RPMI7951 (cell line): ENCODE measurements at regions not wholly inside any gene's neighbourhood (a gene's known extent, or its start where the extent isn't known, plus 50 kb on each side); places are given as distances from the start of the nearest gene placed in this dataset.

Experiments
- DNase-seq: peaks from one replicate; pipeline ENCODE4 v3.0.0-alpha.2; 2012; ENCODE audit warnings: low read depth

DNA sequence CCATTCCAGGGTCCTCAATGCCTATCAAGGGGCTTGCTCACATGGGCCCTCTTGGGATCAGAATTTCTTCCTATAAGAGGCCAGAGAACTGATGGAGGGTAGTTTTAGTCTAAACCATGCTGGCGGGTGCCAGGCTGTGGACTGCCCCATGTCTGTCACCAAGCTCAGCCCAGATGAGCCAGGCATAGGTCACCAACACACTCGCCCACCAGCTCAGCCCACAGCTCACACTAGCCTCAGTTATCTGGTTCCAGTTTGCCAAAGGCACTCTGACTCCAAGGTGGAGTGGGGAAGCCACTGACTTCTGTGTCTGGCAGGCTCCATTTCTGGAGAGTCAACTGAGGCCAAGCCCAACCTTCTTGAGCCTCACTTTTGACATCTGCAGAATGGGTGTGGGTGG lies 50.7 kb upstream of the INSYN1 start:
- DNase-seq: no peak

DNA sequence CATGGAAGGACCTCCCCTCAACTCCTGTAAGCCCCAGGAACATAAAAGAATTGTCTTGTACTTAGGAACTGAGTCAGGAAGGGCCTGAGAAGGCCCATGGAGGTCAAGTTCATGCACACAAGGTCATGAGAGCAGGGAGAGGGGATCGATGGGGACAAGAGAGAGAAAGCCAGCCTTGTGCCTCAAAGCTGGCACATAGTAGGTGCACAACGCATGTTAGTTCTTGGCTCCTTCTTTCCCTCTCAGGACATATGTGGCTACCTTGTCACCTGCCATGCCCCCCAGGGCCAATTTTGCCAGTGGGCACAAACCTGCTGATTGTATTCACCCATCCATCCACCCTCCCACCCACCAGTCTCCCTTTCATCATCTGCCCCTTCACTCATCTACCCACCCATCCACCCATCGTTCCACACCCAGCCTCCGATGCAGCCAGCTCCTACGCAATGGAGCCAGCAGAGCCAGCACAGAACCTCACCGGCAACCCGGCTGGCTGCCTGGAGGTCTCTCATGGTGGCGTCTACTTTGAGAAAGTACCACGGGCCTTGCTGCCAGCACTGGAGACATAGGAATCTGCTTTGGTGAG lies 52.4 kb upstream of the INSYN1 start:
- no peak for DNase-seq

DNA sequence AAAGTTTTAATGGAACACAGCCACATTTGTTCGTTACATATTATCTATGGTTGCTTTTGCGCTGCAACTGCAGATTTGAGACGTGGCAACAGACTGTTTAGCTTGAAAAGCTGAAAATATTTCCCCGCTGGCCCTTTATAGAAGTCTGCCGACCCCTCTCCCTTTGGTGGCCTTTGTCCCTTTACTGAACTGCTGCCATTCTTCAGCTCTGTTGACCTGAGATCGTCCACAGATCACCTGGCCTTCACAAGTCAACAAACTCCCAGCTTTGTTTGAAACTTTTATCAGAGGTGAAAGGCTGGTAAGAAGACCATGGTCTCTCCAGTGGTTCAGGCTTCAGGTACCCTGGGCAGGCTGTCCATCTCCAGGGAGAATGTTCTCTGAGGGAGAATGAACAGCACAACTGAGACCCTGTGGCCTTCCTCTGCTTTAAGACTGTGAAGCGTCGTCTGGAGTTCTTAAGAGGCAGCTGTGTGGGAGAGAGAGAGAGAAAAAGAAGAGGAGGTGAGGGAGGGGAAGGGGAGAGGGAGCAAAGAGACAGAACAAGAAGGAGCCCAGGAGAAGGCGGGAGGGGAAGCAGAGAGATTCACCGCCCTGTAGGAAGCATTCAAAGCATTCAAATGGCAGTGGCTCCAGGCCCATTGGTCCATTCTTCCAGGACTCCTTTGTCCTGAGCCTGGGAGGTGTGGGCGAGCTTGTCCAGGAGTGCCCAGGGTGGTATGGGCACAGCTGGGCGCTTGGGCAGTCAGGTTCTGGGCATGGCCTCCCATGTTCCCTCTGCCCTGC lies 53.7 kb upstream of the INSYN1 start:
- DNase-seq: no peak

DNA sequence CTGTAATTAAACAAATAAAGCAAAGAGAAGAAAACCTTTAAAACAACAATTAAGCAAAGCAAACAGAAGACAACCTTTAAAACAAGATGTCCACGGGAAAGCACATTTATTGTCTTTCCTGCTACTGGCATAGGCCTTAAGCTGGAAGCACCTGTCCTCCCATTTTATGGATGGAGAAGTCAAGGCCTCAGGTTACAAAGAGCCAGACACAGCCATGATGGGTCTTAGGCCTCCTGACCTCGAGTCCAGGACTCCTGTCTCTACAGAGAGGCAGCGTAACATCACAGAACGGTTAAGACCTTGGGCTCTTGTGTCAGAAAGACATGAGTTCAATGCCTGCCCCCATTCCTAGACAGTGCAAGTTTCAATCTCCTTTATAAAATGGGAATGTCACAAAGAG lies 54.7 kb upstream of the INSYN1 start:
- no peak for DNase-seq

DNA sequence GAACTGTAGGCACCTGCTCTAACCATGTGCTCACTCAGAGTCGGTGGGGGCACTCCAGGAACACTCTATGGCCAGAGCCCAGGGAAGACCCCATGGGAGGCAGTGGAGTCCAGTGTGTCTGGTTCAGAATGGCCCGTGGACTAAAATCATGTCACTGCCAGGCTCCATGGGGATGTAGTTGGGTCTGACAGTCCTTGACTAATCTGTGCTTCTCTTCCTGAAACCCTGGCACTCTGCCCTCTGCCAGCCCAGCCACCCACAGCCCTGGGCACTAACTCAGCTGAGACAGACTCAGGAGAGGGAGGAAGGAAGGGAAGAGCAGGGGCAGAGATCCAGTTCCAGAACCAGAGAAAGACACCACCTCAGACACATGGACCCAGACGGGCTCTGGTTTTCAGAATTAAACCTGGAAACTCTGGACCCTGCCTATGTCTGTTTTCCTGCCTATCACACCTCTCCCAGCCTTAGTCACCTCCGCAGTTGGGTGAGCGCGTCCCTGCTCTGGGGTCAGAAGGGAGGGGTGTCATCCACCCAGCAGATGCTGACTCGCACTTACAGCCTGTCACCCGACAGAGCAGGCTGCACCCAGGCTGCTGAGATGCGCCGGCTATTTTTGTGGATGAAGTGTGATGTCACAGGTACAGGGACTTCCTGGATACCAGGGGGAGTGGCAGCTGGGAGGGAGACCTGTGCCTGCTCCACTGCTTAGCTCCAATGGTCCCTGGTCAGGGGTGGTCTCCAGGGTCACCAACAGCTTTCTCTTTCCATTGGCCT lies 56.8 kb upstream of the INSYN1 start:
- DNase-seq: peak; percentile 23

DNA sequence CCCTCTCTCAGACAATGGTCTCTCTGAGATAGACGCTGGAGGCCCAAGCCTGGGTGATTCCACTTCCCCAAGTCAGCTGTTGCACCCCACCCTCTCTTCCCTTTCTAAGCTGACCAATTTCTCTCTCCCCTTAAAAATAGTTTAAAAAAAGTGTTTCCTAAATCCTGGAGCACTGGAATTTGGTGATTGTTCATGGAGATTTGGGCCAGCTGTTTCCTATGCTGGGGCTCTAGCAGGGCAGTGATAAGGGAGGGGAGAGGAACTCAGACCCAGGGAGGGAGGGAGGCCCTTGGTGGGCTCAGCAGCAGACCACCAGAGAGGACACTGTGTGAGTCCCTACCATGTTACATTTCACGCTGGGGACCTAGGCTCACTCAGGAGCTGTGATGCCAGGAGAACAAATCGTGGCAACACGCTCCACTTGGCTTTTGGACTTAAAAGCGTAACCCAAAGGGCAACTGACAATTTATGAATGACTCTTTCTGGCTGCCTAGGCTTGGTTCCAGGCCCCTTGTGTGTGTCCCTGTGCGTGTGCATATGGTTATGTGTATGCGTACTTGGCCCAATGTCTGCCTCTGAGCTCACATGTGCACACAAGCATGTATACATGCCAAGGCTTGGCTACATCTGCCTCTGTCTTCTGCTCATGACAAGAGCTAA lies 59.8 kb upstream of the INSYN1 start:
- no peak for DNase-seq

DNA sequence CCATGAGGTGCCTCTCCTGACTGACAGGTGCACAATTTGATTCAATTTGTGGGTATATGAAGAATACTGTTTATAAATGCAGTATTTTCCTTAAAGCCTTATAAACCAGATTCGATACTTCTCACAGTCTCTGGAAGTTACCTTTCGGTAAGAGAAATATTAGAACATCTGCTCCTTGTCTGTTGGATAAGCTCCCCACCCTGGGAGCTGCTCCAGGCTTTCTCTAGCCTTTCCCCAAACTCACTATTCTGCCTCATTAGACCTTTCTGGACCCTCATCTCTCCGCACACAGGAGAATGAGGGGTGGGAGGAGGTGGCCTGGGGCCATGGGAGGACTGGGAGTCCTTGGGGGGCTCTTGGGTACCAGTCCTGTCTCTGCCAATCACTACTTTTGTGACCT lies 59.8 kb upstream of the TBC1D21 start:
- DNase-seq: no peak

DNA sequence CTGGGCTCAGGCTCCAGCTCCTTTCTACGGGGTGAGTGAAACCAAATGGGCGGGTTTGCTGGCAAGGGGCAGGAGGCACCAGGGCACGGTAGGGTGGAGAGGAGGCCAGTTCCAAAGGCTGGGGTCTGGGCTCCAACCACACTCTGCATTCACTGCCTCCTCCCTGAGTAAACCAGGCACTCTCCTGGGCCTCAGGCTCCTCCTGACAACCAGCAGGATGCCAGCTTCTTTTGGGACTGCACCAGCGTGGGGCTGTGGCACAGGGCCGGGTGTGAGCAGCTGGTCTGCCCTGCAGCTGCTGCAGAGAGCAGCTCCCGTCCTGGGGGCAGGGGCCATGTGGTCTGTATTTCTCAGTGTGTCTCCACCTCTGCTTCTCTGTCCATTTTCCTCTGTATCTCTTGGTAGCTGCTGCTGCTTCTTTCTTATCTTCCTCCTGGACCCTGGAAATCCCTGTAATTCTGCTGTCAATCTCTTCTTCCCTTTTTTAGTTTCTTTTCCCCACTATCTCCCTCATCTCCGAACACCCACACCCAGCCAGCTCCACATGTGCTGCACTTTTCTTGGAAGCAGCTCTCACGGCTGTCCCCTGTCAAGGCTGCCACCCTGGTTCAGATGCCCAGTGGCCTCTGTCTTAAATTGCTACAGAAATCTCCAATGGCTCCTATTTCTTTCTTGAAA lies 54.9 kb upstream of the TBC1D21 start:
- no peak for DNase-seq

DNA sequence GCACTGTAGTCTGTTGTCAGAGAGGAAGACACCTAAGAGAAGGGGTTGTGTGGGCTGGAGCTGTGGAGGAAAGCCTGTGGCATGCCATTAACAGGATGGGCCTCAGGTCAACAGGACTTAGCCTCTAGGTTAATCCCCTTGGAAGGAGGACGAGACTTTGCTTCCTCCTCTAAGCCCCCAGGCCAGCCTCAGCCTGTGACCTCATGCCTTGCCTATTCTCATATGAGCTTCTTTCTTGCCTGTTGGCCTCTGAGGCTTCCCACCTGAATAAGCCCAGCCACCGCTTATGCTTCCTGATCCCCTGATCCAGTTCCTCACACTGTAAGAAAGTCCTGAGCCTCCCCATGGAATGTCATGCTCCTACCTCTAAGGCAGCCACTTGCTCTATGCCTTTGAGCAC lies 52.2 kb upstream of the TBC1D21 start:
- DNase-seq: no peak

DNA sequence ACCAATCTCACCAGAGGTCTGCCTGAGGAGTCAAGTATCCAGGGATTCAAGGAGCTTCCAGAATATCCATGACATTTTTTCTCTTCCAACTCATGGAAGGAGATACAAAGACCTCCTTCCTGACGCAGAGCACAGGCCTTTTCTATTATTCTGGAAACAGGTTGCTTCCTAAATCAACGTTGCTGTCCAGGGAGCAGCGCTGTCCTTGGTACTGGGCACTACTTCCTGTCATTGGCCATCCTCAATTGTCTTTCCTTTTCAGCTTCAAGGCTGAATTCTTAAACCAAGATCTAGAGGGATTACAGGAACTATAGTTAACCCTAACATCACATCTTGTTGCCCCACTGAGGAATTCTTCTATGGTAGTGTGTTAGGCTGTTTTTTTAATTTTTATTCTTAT lies 50.4 kb upstream of the TBC1D21 start:
- DNase-seq: peak; percentile 43
